IPS-15b (cell line): ENCODE measurements at regions not wholly inside any gene's neighbourhood (a gene's known extent, or its start where the extent isn't known, plus 50 kb on each side); places are given as distances from the start of the nearest gene placed in this dataset.

ENCODE experiments used
- H3K27me3 ChIP-seq: one replicate; pipeline ENCODE4 v1.6.1; 2013; ENCODE audit warnings: low read length; ENCODE audit not compliant: control insufficient read depth, insufficient read depth
- H3K36me3 ChIP-seq: one replicate; pipeline ENCODE4 v1.6.1; 2013; ENCODE audit warnings: low read length; ENCODE audit not compliant: control insufficient read depth, insufficient read depth
- H3K4me1 ChIP-seq: one replicate; pipeline ENCODE4 v1.6.1; 2013; ENCODE audit warnings: mild to moderate bottlenecking, low read length; ENCODE audit not compliant: control insufficient read depth, insufficient read depth
- H3K4me3 ChIP-seq: one replicate; pipeline ENCODE4 v1.5.1; 2013; ENCODE audit warnings: low read depth, low read length
- H3K9ac ChIP-seq: one replicate; pipeline ENCODE4 v1.6.1; 2013; ENCODE audit warnings: low read depth, mild to moderate bottlenecking, low read length
- H3K9me3 ChIP-seq: one replicate; pipeline ENCODE4 v1.6.1; 2013; ENCODE audit warnings: mild to moderate bottlenecking, low read length; ENCODE audit not compliant: control insufficient read depth, insufficient read depth

GRCh38 chr2:217049422-217049821 lies 189.6 kb upstream of the TNP1 start:
- H3K4me1 ChIP-seq, result no peaks in the 10 kb centered on the region
- no peaks in the 10 kb centered on the region for H3K9me3 ChIP-seq

GRCh38 chr2:217048730-217049129 lies 188.9 kb upstream of the TNP1 start:
- Histone ChIP-seq H3K9me3 (no peaks in the 10 kb centered on the region), H3K27me3 (no peaks in the 10 kb centered on the region), H3K36me3 (no peaks in the 10 kb centered on the region), H3K4me1 (no peaks in the 10 kb centered on the region), H3K4me3 (no peak overlapping the region), H3K9ac (no peak overlapping the region)

More at GRCh38 chr2:217049422-217049821, 189.6 kb upstream of the TNP1 start:
- Histone ChIP-seq H3K4me3 (no peak overlapping the region), H3K36me3 (no peaks in the 10 kb centered on the region), H3K27me3 (no peaks in the 10 kb centered on the region), H3K9ac (no peak overlapping the region)

- no peak overlapping the region for H3K9ac ChIP-seq
- no peaks in the 10 kb centered on the region for H3K4me1 ChIP-seq
Measured at GRCh38 chr2:217047631-217048030, 187.8 kb upstream of the TNP1 start.

GRCh38 chr2:217047209-217047608 lies 187.3 kb upstream of the TNP1 start:
- H3K9ac ChIP-seq, result no peak overlapping the region
- no peaks in the 10 kb centered on the region for H3K4me1 ChIP-seq
- no peaks in the 10 kb centered on the region for H3K9me3 ChIP-seq
- H3K27me3 ChIP-seq, result no peaks in the 10 kb centered on the region
- H3K36me3 ChIP-seq, result no peaks in the 10 kb centered on the region
- no peak overlapping the region for H3K4me3 ChIP-seq

More at GRCh38 chr2:217047631-217048030, 187.8 kb upstream of the TNP1 start:
- no peaks in the 10 kb centered on the region for H3K36me3 ChIP-seq
- H3K9me3 ChIP-seq, result no peaks in the 10 kb centered on the region
- no peak overlapping the region for H3K4me3 ChIP-seq
- H3K27me3 ChIP-seq, result no peaks in the 10 kb centered on the region

GRCh38 chr2:217045700-217046475 lies 186.0 kb upstream of the TNP1 start:
- Histone ChIP-seq H3K9ac (no peak overlapping the region), H3K36me3 (no peaks in the 10 kb centered on the region), H3K27me3 (no peaks in the 10 kb centered on the region), H3K9me3 (no peaks in the 10 kb centered on the region), H3K4me3 (no peak overlapping the region), H3K4me1 (no peaks in the 10 kb centered on the region)

- no peaks in the 10 kb centered on the region for H3K9me3 ChIP-seq
- no peaks in the 10 kb centered on the region for H3K36me3 ChIP-seq
- H3K27me3 ChIP-seq, result no peaks in the 10 kb centered on the region
- no peak overlapping the region for H3K9ac ChIP-seq
- H3K4me3 ChIP-seq, result no peak overlapping the region
- H3K4me1 ChIP-seq, result no peaks in the 10 kb centered on the region
Measured at GRCh38 chr2:217040099-217040498, 180.2 kb upstream of the TNP1 start.

GRCh38 chr2:217038001-217038400 lies 178.1 kb upstream of the TNP1 start:
- Histone ChIP-seq H3K27me3 (no peaks in the 10 kb centered on the region), H3K9ac (no peak overlapping the region), H3K36me3 (no peaks in the 10 kb centered on the region), H3K9me3 (no peaks in the 10 kb centered on the region), H3K4me1 (no peaks in the 10 kb centered on the region), H3K4me3 (no peak overlapping the region)

- Histone ChIP-seq H3K9me3 (no peaks in the 10 kb centered on the region), H3K27me3 (no peaks in the 10 kb centered on the region), H3K9ac (no peak overlapping the region), H3K4me3 (no peak overlapping the region), H3K36me3 (no peaks in the 10 kb centered on the region), H3K4me1 (no peaks in the 10 kb centered on the region)
Measured at GRCh38 chr2:217037353-217037752, 177.5 kb upstream of the TNP1 start.

GRCh38 chr2:217035967-217036366 lies 176.1 kb upstream of the TNP1 start:
- no peaks in the 10 kb centered on the region for H3K4me1 ChIP-seq
- no peaks in the 10 kb centered on the region for H3K27me3 ChIP-seq
- no peaks in the 10 kb centered on the region for H3K9me3 ChIP-seq
- H3K9ac ChIP-seq, result no peak overlapping the region
- no peak overlapping the region for H3K4me3 ChIP-seq
- H3K36me3 ChIP-seq, result no peaks in the 10 kb centered on the region

- H3K27me3 ChIP-seq, result no peaks in the 10 kb centered on the region
- no peaks in the 10 kb centered on the region for H3K36me3 ChIP-seq
- H3K9me3 ChIP-seq, result no peaks in the 10 kb centered on the region
- no peaks in the 10 kb centered on the region for H3K4me1 ChIP-seq
- H3K9ac ChIP-seq, result no peak overlapping the region
- no peak overlapping the region for H3K4me3 ChIP-seq
Measured at GRCh38 chr2:217033186-217033585, 173.3 kb upstream of the TNP1 start.

- no peak overlapping the region for H3K4me3 ChIP-seq
- H3K36me3 ChIP-seq, result no peaks in the 10 kb centered on the region
- H3K27me3 ChIP-seq, result no peaks in the 10 kb centered on the region
- H3K9ac ChIP-seq, result no peak overlapping the region
- no peaks in the 10 kb centered on the region for H3K9me3 ChIP-seq
- H3K4me1 ChIP-seq, result no peaks in the 10 kb centered on the region
Measured at GRCh38 chr2:217031445-217031844, 171.6 kb upstream of the TNP1 start.

- Histone ChIP-seq H3K9me3 (no peaks in the 10 kb centered on the region), H3K4me1 (no peaks in the 10 kb centered on the region), H3K27me3 (no peaks in the 10 kb centered on the region), H3K4me3 (no peak overlapping the region), H3K9ac (no peak overlapping the region), H3K36me3 (no peaks in the 10 kb centered on the region)
Measured at GRCh38 chr2:217030081-217030480, 170.2 kb upstream of the TNP1 start.
